GM18511 (cell line): ENCODE measurements at regions not wholly inside any gene's neighbourhood (a gene's known extent, or its start where the extent isn't known, plus 50 kb on each side); places are given as distances from the start of the nearest gene placed in this dataset.
"Not testable (repeated sequence)": the region's sequence is repeated elsewhere in the genome, so short reads cannot be mapped to it uniquely, and the experiment has no call there.

ENCODE experiments used
- ATAC-seq: cut with Tn5 transposase; IDR thresholded peaks from one replicate; pipeline ENCODE4 v1.9.1; 2021; ENCODE audit warnings: mild to moderate bottlenecking, moderate library complexity; ENCODE audit not compliant: unreplicated experiment

- ATAC-seq = no peak
Observed at GRCh38 chr11:71334191-71334590, 81.8 kb upstream of the SHANK2 start.

DNA sequence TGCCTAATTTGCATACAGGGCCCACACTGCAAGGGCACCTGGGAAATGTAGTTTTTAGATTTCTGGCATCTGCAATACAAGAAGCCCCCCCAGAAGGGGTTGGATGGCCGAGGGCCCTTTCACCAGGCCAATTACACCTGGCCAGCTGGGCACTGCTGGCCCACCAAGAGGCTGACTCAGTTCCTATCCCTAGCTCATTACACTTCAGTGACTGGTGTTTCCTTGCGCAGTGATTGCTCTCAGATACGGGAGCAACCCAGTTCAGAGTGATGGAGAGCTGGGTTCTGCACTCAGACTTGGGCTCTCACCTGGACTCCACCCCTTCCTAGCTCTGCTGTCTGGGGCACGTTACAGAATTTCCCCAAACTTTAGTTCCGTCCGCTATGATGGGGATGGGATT lies 81.1 kb upstream of the SHANK2 start:
- no peak for ATAC-seq

GRCh38 chr11:71332447-71332846 lies 80.1 kb upstream of the SHANK2 start:
- ATAC-seq = no peak

GRCh38 chr11:71332046-71332445 lies 79.7 kb upstream of the SHANK2 start:
- ATAC-seq = no peak

DNA sequence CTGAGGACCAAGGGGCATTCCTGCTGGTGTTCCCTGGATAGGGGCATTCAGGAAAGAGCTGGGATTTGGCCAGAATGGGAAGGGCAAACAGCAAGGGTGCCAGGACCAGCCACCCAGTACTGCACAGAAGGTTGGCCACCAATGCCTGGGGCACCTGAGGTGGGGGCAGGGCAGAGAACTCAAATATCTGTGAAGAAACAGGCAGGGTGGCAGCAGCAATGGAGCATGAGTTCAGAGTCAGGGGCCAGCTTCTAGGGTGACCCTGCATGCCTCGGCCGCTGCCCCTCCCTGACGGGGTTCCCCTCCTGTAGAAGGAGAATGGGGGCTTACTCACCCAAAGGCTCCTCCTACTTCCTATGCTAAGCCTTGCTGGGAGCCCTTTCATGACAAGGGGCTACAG lies 79.3 kb upstream of the SHANK2 start:
- no peak for ATAC-seq

GRCh38 chr11:71330996-71331395 lies 78.6 kb upstream of the SHANK2 start:
- ATAC-seq = no peak

DNA sequence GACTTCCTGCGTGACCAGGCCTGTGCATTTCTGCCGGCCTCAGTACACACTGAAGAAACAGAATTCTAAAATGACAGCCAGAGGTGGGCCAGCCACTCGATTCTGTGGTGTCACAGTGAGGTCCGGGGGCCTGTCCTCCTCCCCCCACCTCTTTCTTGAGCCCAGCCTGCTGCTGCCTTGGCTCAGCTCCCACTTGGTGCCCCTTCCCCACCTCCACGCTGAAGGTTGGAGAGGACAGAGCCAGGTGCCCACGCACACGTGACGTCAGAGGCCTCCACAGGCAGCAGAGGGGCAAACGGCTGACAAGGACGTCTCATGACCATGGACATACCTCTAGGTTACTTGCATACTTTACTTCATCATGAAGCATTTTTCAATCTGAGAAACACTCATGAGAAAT lies 78.0 kb upstream of the SHANK2 start:
- no peak for ATAC-seq

DNA sequence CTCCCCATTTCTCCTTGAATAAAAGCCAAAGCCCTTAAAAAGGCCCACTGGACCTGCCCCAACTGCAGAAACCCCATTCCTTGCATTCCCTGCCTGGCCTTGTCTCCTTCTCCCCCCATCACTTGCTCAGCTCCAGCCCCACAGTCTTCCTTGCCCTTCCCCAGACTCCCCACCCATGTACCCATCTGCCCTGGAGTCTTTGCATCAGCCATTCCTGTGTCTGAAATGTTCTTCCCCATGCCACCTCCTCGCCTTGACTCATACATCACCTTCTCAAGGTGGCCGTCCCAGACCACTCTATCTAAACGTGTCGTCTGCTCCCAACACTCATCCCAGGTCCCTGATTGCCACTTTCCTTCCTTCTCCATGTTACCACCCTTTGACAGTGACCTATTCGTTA lies 77.4 kb upstream of the SHANK2 start:
- no peak for ATAC-seq

DNA sequence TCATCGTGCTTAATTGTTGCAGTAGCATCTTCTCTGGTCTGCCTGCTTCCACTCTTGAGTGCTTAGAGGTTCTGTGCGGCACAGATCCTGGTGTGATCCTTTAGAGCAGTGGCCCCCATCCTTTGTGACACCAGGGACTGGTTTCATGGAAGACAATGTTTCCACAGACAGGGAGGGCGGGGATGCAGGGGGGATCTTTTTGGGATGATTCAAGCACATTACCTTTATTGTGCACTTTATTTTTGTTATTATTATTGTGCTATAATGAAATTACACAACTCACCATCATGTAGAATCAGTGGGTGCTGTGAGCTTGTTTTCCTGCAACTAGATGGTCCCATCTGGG lies 76.8 kb upstream of the SHANK2 start:
- ATAC-seq = no peak

DNA sequence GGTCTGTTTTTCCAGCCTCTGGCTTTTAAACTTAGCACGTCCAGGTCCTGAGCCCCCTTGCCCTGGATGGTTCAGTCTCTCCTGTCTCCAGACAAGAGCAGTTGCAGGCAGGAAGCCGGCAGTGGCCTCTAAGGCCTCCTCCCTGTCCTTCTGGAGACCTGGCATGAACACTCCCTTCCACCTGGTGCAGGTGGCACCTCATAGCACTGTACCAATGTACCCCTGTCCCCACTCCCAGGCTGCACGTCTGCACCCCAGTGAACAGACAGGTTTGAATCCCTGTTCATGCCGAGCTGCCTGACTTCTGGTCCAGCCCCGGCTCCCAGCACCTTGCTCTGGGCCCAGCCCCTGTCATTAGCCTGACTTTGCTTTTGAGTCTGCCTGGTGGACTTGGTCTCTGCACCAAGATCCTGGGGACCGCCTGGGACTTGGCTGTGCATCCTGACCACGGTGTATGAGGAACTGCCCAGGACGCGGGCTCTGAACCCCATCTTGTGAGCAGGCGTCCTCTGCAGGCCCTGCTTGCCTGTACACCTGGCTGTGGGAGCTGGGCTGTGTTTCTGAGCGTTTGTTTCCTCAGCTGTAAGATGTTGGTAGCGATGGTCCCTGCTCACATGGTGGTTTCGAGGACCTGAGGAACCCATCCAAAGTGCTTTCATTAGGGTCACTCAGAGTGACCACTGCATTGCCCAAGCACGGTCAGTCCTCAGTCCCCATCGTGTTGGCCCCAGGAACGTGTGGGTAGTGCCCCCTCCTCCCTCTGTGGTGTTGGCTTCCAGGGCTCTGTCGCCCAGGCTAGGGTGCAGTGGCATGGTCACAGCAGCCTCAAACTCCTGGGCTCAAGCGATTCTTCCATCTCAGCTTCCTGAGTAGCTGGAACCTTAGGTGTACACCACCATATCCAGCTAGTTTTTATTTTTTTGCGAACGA lies 75.0 kb upstream of the SHANK2 start:
- ATAC-seq = no peak

DNA sequence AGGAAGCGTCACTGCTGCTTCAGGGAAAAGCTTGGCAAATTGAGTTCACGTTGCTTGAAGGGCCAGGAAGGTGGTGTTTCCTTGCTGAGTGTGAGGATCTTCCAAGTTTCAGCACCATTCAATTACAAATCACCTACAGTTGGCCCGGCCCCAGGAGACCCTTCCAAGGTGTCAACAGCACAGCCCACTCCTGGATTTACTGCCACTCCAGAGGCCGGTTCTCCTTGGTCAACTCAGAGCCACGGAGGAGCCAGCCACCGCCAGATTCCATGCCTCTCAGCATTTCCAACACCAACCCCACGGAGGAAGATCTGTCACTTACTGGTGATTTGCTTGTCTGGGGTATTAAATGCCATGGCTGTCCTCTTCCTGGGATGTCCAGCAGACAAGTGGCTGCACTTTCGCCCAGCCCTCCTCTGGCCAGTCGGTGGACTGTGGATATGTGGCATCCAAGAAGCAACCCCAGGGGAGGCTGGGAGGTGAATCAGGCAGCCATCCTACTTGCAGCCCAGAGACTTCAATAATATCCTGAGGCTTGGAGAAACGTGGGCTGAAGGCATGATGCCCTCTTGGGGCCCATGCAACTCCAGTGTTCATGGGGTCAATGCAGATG lies 74.1 kb upstream of the SHANK2 start:
- no peak for ATAC-seq

DNA sequence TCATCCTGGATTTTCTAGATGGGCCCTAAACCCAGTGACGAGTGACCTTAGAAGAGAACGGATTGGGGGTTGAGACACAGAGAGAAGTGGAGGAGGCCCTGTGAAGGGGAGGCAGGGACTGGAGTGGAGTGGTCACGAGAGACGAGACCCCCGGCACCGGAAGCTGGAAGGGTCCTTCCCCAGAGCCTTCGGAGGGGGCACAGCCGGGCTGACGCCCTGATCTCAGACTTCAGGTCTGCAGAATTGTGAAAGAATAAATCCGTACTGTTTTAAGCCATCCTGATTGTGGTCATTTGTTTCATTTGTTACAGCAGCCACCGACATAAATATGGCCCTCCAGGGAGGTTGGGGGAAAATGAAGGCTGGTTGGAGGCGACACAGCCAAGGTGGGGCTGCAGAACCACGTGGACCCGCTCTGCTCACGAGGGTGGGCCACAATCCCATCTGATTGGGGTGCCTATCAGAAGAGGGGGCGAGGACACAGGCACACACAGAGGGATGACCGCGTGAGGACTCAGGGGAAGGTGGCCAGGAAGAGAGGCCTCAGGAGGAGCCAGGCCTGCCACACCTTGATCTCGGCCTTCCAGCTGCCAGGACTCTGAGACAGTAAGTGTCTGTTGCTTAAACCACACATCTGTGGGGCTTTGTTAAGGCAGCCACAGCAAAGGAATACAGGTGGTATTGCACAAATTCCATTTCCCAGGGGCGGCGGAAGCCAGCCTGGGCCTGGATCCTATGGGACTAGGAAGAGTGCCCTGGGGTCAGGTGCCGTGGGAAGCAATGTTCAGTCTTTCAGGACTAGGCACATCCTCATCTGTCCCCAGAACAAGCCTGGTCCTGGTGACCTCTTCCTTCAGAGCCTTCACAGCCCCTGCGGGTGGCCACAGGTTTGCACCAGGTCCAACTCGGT lies 73.3 kb upstream of the SHANK2 start:
- ATAC-seq = no peak

GRCh38 chr11:71324788-71325417 lies 72.5 kb upstream of the SHANK2 start:
- ATAC-seq = no peak

DNA sequence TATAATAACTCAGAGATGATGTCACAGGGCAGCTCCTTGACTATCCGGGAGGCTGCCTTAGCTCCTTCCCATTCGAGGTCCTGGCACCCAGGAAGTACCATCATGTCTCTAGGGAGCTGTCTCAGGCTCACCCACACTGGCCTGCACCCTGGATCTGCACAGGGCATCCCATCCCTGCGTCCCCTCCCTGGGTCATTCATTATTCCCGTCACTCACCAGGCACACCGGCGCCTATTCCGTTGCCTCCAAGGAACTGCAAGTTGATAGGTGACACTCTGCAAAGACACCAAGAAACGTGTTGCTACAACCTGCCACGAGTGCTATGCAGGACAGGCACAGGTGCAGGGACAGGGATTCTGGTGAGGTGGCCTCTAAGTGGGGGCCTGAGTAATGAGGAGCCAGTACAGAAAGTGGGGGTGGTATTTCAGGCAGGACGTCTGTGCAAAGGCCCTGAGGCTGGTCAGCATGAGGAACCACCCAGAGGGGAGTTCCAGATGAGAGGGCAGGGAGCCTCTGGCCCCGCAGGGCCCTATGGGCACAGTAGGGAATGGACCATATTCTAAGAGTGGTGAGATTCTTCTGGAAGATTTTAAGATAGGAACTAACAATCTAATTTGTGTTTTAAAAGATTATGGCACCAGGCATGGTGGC lies 71.6 kb upstream of the SHANK2 start:
- ATAC-seq = no peak

- no peak for ATAC-seq
Observed at GRCh38 chr11:71322861-71323582, 70.6 kb upstream of the SHANK2 start.

GRCh38 chr11:71322192-71322735 lies 69.9 kb upstream of the SHANK2 start:
- no peak for ATAC-seq

DNA sequence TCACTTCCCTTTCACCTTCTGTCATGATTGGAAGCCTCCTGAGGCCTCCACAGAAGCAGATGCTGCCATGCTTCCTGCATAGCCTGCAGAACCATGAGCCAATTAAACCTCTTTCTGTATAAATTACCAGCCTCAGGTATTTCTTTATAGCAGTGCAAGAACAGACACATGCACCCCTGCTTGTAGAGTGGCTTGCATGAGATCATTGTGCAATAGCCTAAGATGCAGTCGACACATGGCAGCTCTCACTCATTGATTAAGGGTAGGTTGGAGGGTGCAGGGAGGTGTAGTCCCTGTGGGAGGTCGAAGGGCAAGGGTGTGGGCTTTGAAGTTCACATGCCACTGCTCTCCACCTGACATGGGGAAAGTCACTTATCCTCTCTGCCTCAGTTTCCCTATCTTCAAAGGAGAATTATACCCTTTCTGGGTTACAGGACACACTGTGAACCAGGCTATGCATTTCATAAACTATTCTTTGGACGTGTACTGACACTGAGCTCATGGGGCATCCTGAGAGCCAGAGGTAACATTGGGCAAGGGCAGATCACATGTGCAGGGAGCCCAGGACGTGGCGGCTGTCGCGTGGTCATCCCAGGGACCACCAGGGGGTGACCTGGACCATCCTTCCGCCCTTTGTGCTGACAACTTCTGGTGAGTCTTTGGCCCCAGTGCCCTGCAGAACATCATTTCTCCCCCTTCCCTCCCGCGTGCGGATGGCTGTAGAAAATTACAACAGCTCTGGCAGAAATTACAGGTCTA lies 69.2 kb upstream of the SHANK2 start:
- ATAC-seq = no peak

- no peak for ATAC-seq
Observed at GRCh38 chr11:71316701-71317100, 64.3 kb upstream of the SHANK2 start.

DNA sequence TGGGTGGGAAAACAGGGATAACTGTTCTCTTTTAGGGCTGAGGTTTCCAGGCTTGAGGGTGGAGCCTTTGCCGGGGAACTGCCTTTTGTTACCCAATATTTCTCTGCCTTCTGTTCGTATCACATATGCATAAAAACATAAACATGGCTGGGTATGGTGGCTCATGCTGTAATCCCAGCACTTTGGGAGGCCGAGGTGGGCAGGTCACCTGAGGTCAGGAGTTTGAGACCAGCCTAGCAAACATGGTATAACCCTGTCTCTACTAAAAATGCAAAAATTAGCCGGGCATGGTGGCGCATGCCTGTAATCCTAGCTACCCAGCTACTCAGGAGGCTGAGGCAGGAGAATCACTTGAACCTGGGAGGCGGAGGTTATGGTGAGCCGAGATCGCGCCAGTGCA lies 60.2 kb upstream of the SHANK2 start:
- not testable (repeated sequence) for ATAC-seq
